HG03460 (cell line): ENCODE measurements at regions not wholly inside any gene's neighbourhood (a gene's known extent, or its start where the extent isn't known, plus 50 kb on each side); places are given as distances from the start of the nearest gene placed in this dataset.
"Not testable (repeated sequence)": the region's sequence is repeated elsewhere in the genome, so short reads cannot be mapped to it uniquely, and the experiment has no call there.

ENCODE experiments used
- ATAC-seq: cut with Tn5 transposase; IDR thresholded peaks from one replicate; pipeline ENCODE4 v1.9.1; 2021; ENCODE audit not compliant: unreplicated experiment

GRCh38 chr6:156602066-156602385 lies 175.2 kb upstream of the ARID1B start:
- no peak for ATAC-seq

- ATAC-seq = no peak
Observed at GRCh38 chr6:156601152-156602065, 175.8 kb upstream of the ARID1B start.

GRCh38 chr6:156600678-156601077 lies 176.5 kb upstream of the ARID1B start:
- no peak for ATAC-seq

- no peak for ATAC-seq
Observed at GRCh38 chr6:156599978-156600590, 177.1 kb upstream of the ARID1B start.

- no peak for ATAC-seq
Observed at GRCh38 chr6:156599366-156599765, 177.8 kb upstream of the ARID1B start.

- ATAC-seq = no peak
Observed at GRCh38 chr6:156598855-156599180, 178.4 kb upstream of the ARID1B start.

- no peak for ATAC-seq
Observed at GRCh38 chr6:156598071-156598854, 178.9 kb upstream of the ARID1B start.

GRCh38 chr6:156597095-156597494 lies 180.1 kb upstream of the ARID1B start:
- ATAC-seq = no peak

- ATAC-seq = no peak
Observed at GRCh38 chr6:156595476-156595875, 181.7 kb upstream of the ARID1B start.

GRCh38 chr6:156593893-156594292 lies 183.3 kb upstream of the ARID1B start:
- no peak for ATAC-seq

GRCh38 chr6:156593127-156593526 lies 184.1 kb upstream of the ARID1B start:
- no peak for ATAC-seq

- ATAC-seq = no peak
Observed at GRCh38 chr6:156590482-156590881, 186.7 kb upstream of the ARID1B start.

- no peak for ATAC-seq
Observed at GRCh38 chr6:156589281-156589680, 187.9 kb upstream of the ARID1B start.

- no peak for ATAC-seq
Observed at GRCh38 chr6:156587751-156588301, 189.4 kb upstream of the ARID1B start.

GRCh38 chr6:156587071-156587470 lies 190.1 kb upstream of the ARID1B start:
- ATAC-seq = no peak

GRCh38 chr6:156585859-156586258 lies 191.3 kb upstream of the ARID1B start:
- ATAC-seq = no peak

- not testable (repeated sequence) for ATAC-seq
Observed at GRCh38 chr6:156584121-156584520, 193.1 kb upstream of the ARID1B start.

- no peak for ATAC-seq
Observed at GRCh38 chr6:156583083-156583482, 194.1 kb upstream of the ARID1B start.

- ATAC-seq = no peak
Observed at GRCh38 chr6:156582509-156582992, 194.6 kb upstream of the ARID1B start.

- ATAC-seq = no peak
Observed at GRCh38 chr6:156579564-156579963, 197.6 kb upstream of the ARID1B start.

- ATAC-seq = no peak
Observed at GRCh38 chr6:156577749-156578148, 199.4 kb upstream of the ARID1B start.
